IMR-90 (cell line): ENCODE measurements at regions not wholly inside any gene's neighbourhood (a gene's known extent, or its start where the extent isn't known, plus 50 kb on each side); places are given as distances from the start of the nearest gene placed in this dataset.
"Not testable (repeated sequence)": the region's sequence is repeated elsewhere in the genome, so short reads cannot be mapped to it uniquely, and the experiment has no call there.

Source experiments
- BHLHE40 ChIP-seq: fragments of 150-350 bp; IDR thresholded peaks from 2 replicates; pipeline ENCODE4 v1.6.1; 2016; ENCODE audit warnings: mild to moderate bottlenecking, low read depth, low read length
- CTCF ChIP-seq: conservative IDR thresholded peaks from 2 replicates; pipeline ENCODE4 v1.5.1; 2012; ENCODE audit warnings: mild to moderate bottlenecking, low read depth, low read length, improper control_type of control experiment
- POLR2A ChIP-seq: IDR thresholded peaks from 2 replicates; pipeline ENCODE4 v1.6.1; 2012; ENCODE audit warnings: mild to moderate bottlenecking, low read depth, low read length
- RFX5 ChIP-seq: IDR thresholded peaks from 2 replicates; pipeline ENCODE4 v1.8.0; 2012; ENCODE audit warnings: low read depth, mild to moderate bottlenecking, low read length, moderate library complexity

- not testable (repeated sequence) for TF ChIP-seq CTCF, BHLHE40, RFX5, POLR2A
Measured at GRCh38 chr15:77939026-77939425, 138.5 kb downstream of the TBC1D2B start.
